T-helper 2 cell treated with Interferon-gamma antibody and Interleukin-4, amounts not matched to agents 100 ng/mL and 5 ng/mL, for 36 hours (primary cell): ENCODE measurements at regions not wholly inside any gene's neighbourhood (a gene's known extent, or its start where the extent isn't known, plus 50 kb on each side); places are given as distances from the start of the nearest gene placed in this dataset.

Experiments
- intact Hi-C: fragments of 100-400 bp; cut with micrococcal nuclease; formaldehyde crosslinking; loops from one replicate; pipeline ENCODE4 v1.15.1; 2023

GRCh38 chr2:195016841-195017240 is 640.2 kb upstream of the SLC39A10 start:
- intact Hi-C loops: no loop called here

- intact Hi-C loops: no loop called here
Observed at GRCh38 chr2:195009202-195009601, 647.8 kb upstream of the SLC39A10 start.

DNA sequence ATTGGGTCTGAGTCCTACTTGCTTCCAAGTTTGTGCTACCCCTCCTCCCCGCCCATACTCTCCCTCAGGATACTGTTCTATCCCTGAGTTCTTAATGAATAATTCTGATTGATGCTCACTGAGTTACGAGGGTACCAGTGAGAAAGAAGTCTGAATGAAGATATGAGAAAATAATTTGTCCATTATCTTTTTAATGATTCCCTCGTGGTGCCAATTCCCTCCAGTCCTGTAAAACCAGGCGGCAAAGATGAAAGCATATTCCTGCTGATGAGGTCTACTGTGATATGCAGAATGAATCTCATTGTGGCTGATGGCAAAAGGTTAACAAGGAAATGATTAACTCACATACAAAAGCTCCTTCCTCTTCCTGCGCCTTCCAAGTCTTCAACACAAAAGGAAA is 650.2 kb upstream of the SLC39A10 start:
- intact Hi-C loops: no loop called here

DNA sequence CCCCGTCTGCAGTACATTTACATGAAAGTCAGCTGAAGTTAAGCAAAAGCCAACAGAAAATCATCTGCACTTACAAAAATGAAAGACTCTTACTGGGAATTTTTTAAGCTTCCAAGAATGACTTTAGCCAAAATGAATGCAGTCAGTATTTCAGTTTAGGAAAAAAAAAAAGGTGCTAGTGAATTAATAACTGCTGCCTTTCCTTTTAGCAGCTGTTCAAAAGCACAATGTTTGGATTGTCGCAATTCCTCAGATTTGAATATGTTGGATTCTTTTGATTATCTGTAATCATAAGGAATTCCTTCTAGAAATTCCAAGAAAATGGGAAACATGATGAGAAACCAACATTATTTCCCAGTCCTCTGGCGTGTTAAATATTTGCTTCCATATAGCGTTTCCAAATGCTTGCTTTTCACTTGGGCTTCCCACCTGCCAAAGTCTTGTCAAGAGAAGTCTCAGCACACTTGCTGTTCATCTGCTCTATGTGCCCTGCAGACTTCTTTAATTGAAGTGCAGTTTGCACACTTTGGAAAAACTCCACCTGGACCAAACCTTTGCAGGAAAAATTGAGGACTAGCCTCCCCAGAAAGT is 653.0 kb upstream of the SLC39A10 start:
- intact Hi-C loops: no loop called here

DNA sequence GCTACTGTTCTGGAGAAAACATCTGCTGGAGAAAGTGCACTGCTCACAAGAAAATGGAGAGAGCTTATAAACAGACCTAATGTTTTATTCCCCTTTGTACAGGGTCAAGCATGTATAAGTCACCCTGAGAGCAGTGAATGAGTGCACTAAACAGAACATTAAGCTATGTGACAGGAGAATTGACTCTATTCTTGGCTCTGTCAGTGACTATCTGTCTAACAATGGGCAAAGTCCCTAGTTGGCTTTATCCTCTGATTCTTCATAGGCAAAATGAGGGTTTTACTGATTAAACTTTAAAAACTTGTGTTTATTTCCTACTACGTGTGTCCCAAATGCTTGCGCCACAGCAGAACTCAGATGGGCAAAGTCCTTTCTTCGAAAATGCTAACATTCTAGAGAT is 655.1 kb upstream of the SLC39A10 start:
- intact Hi-C loops: no loop called here

DNA sequence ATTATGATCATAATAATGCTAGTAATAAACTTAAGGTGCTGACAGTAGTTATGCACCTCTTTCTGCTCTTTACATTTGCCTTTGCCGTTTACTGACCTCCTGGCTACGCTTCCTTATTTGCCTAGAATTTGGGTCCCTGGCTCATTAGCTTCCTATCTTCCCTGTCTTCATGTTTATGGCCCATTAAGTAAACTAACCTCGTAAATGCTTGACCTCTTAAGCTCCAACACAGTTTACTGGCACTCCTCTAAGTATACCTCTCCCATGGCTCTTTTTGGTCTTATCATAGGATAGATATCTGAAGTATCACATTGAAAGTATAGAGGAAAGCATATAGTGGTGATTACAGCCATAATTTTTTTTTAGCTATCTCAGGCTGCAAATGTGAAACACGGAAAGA is 657.3 kb upstream of the SLC39A10 start:
- intact Hi-C loops: no loop called here

- intact Hi-C loops: no loop called here
Observed at GRCh38 chr2:194992648-194993047, 664.4 kb upstream of the SLC39A10 start.

DNA sequence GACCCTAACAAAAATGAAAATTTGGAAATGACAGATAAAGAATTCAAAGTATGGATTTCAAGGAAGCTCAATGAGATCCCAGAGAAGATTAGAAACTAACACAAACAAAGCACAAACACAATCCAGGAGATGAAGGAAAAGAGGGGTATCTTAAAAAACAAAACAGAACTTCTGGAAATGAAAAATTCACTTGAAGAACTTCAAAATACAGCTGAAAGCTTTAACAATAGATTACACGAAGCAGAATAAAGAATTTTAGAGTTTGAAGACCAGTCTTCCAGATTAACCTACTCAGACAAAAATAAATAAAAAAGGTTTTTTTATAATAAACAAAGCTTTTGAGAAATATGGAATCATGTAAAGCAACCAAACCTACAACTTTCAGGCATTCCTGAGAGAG is 671.8 kb upstream of the SLC39A10 start:
- intact Hi-C loops: no loop called here

DNA sequence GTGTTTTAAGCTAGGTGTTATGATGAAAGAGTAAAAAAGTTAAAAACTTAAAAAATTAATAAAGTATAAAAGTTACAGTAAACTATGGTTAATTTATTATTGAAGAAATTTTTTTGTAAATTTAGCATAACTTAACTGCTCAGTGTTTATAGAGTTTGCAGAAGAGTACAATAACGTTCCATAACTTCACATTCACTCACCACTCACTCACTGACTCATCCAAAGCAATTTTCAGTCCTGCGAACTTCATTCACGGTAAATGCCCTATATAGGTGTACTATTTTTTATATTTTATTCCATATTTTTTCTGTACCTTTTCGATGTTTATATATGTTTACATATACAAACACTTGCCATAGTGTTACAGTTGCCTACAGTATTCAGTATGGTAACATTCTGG is 694.8 kb upstream of the SLC39A10 start:
- intact Hi-C loops: no loop called here

GRCh38 chr2:194954218-194954617 is 702.8 kb upstream of the SLC39A10 start:
- intact Hi-C loops: no loop called here

DNA sequence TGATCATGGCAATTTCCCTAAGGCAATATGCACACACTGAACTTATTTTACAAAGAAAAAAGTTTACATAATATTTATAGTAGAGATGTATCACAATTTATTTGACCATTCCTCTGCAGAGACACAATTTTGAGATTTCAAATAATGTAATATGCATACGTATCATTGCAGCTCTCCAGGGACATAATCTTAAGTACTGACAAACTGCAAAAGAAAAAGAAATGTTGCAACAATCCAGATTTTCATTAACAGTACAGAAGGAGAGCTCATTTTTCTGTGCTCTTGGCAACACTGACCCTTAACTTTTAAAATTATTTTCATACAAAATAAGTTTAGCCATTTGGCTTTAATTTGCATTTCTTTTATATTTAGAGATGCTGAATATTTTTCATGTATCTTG is 710.2 kb upstream of the SLC39A10 start:
- intact Hi-C loops: no loop called here

GRCh38 chr2:194938066-194938465 is 719.0 kb upstream of the SLC39A10 start:
- intact Hi-C loops: no loop called here

GRCh38 chr2:194927489-194927888 is 729.5 kb upstream of the SLC39A10 start:
- intact Hi-C loops: no loop called here

- intact Hi-C loops: no loop called here
Observed at GRCh38 chr2:194926873-194927272, 730.2 kb upstream of the SLC39A10 start.

- intact Hi-C loops: no loop called here
Observed at GRCh38 chr2:194925742-194926141, 731.3 kb upstream of the SLC39A10 start.

GRCh38 chr2:194917519-194917918 is 739.5 kb upstream of the SLC39A10 start:
- intact Hi-C loops: no loop called here

DNA sequence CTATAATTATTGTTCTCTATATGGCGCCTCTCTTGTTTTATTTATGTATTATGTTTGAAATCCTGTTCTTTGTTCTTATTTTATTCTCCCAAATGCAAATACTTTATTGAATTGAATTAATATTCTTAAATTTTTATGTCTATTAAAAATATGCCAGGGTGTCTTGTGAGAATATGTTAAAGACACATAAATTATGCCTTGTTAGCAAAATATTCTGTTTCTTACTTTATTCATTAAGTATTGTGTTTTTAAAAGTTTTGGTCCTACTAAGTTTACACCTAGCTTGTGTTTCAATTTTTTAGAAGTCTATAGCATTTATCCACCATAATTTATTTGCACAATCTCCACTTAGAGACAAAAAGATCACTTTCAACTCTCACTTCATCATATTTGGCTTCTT is 741.5 kb upstream of the SLC39A10 start:
- intact Hi-C loops: no loop called here

- intact Hi-C loops: no loop called here
Observed at GRCh38 chr2:194907569-194907968, 749.5 kb upstream of the SLC39A10 start.

GRCh38 chr2:194896871-194897270 is 760.2 kb upstream of the SLC39A10 start:
- intact Hi-C loops: no loop called here

GRCh38 chr2:194883711-194884110 is 773.3 kb upstream of the SLC39A10 start:
- intact Hi-C loops: no loop called here

DNA sequence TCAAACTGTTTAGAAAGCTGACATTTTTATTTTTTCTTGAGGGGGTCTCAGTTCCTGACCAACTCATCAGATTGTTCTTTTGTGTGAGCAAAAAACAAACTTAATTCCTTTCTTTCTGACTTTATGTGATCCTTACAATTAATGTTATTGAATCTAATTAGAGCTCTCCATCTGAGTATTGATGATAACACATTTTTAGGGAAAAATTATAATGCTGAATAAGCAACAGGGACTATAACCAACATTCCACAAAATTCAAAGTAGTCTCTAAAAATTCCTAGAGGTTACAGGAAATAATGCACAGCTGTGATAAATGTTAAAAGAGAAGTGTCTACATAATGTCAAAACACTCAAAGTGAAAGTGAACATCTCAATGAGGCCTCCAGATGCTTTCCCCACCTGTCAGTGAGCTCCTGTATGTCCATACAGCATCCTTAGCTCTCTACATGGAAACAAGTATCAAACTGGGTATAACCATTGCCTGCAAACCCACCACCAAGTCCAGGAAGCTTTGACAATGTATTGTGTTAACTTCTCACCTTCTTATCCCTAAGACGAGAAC is 786.0 kb upstream of the SLC39A10 start:
- intact Hi-C loops: no loop called here

DNA sequence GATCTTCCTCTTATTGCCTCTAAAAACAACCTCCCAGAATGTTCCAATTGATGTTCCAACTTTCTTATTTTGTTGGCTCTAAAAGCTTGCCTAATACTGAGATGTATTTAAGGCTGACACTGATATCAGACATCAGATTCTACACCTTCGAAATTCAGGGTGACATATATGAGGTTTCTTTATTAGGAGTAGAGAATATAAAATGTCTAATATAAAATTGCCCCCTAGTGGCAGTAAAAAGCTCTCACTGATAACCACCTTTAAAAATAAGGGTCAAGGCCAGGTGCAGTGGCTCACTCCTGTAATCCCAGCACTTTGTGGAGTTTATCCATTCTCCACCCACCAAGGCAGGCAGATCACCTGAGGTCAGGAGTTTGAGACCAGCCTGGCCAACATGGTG is 789.7 kb upstream of the SLC39A10 start:
- intact Hi-C loops: no loop called here

DNA sequence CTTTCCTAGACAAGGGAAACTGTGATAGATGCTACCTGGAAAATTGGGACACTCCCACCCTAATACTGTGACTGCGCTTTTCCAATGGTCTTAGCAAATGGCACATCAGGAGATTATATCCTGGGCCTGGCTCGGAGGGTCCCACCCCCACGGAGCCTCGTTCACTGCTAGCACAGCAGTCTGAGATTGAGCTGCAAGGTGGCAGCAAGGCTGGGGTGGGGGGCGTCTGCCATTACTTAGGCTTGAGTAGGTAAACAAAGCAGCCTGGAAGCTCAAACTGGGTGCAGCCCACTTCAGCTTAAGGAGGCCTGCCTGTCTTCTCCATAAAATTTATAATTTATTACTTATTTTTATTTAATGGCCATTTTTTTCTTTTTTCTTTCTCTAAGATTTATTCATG is 802.1 kb upstream of the SLC39A10 start:
- intact Hi-C loops: no loop called here

- intact Hi-C loops: no loop called here
Observed at GRCh38 chr2:194842871-194843270, 814.2 kb upstream of the SLC39A10 start.
